ENCODE measurements at regions not wholly inside any gene's neighbourhood (a gene's known extent, or its start where the extent isn't known, plus 50 kb on each side); places are given as distances from the start of the nearest gene placed in this dataset.

DNA sequence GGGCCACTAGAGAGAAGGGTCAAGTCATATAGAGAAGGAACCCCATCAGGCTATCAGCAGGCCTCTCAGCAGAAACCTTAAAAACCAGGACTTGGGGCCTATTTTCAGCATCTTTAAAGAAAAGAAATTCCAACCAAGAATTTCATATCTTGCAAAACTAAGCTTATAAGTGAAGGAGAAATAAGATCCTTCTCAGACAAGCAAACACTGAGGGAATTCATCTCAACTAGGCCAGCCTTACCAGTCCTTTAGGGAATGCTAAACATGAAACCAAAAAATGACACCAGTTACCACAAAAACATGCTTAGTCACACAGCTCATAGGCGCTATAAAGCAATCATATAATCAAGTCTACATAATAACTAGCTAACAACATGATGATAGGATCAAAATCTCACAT lies 407.1 kb downstream of the LRRC70 start:
- H4K8ac ChIP-seq (replicated peaks; ENCODE audit: insufficient read length, low read depth, low read length): no peak overlapping the region
- Mint-ChIP-seq H3K27me3 (ENCODE audit: low read depth) (no peaks in the 10 kb centered on the region), H3K4me1 (peaks cover 6 to 8% of the 10 kb centered on the region in 2 experiments), H3K36me3 (ENCODE audit: insufficient read depth in 1 of 3, low read depth in 3 of 3) (peaks cover 0 to 23% (median 2%) of the 10 kb centered on the region in 3 experiments; a peak in 6 of 7 replicates), H3K9me3 (peaks cover 32 to 37% of the 10 kb centered on the region in 2 experiments), H3K27ac (no peak overlapping the region), H3K4me3 (no peak overlapping the region)
- H3K9me3 ChIP-seq (ENCODE audit: control insufficient read depth, low read depth, low read length): no peaks in the 10 kb centered on the region
- no peaks in the 10 kb centered on the region for H4K20me1 ChIP-seq (ENCODE audit: control insufficient read depth, insufficient read depth, insufficient read length)
- no peak overlapping the region for H2BK12ac ChIP-seq (ENCODE audit: insufficient read length, low read depth, low read length)
- H3K4me1 ChIP-seq (ENCODE audit: insufficient read depth, low read length): no peaks in the 10 kb centered on the region
- H2AFZ ChIP-seq (ENCODE audit: low read length): no peak overlapping the region
- no peaks in the 10 kb centered on the region for H3K27me3 ChIP-seq (ENCODE audit: insufficient read depth, low read length)
- H2BK5ac ChIP-seq (ENCODE audit: insufficient read length, low read length): no peak overlapping the region
- no peak overlapping the region for H2AK5ac ChIP-seq (ENCODE audit: insufficient read length, low read length)
- no CpG with 5 or more reads among the region's 1 CpG for WGBS (ENCODE audit: extremely low coverage, insufficient read length, low lambda C conversion rate)
- H4K5ac ChIP-seq (ENCODE audit: insufficient read length, low read depth, low read length): no peak overlapping the region
- H3K14ac ChIP-seq (ENCODE audit: insufficient read depth, low read length): no peak overlapping the region
- H3K18ac ChIP-seq (ENCODE audit: insufficient read length, low read depth, low read length): no peak overlapping the region
- H3K56ac ChIP-seq (ENCODE audit: insufficient read length, low read depth, low read length): no peak overlapping the region
- no peak overlapping the region for H2BK120ac ChIP-seq (ENCODE audit: low read depth, low read length, poor library complexity, severe bottlenecking)
- H3K4me2 ChIP-seq (ENCODE audit: insufficient read depth, insufficient read length, low read length): no peak overlapping the region
- no peaks in the 10 kb centered on the region for H3K79me1 ChIP-seq (ENCODE audit: insufficient read depth, low read depth, low read length, poor library complexity, severe bottlenecking)
- no peak overlapping the region for H2BK20ac ChIP-seq (ENCODE audit: low read depth, low read length, poor library complexity, severe bottlenecking)
- H3K79me2 ChIP-seq (ENCODE audit: insufficient read depth, low read length): no peaks in the 10 kb centered on the region
- no peak overlapping the region for H3K4ac ChIP-seq (ENCODE audit: low read depth, low read length)
- no peak overlapping the region for H2BK15ac ChIP-seq (ENCODE audit: low read depth, low read length)
- DNase-seq: no peak
- H3K23me2 ChIP-seq (ENCODE audit: insufficient read length, low read depth, low read length, poor library complexity, severe bottlenecking): no peaks in the 10 kb centered on the region
- H3K23ac ChIP-seq (ENCODE audit: insufficient read length, low read depth, low read length): no peak overlapping the region
- H3K27ac ChIP-seq (ENCODE audit: insufficient read length, low read depth, low read length): no peak overlapping the region
- TF ChIP-seq CTCF (conservative IDR thresholded peaks at IDR 0.05): no peak
- H3K9ac ChIP-seq (ENCODE audit: extremely low read depth, insufficient read length, low read length): no peak overlapping the region
- no peak overlapping the region for H4K91ac ChIP-seq (ENCODE audit: insufficient read length, low read depth, low read length)
- no peak overlapping the region for H3T11ph ChIP-seq (ENCODE audit: low read length)

Data from H9 (cell line).